LNCaP clone FGC (cell line): ENCODE measurements at regions not wholly inside any gene's neighbourhood (a gene's known extent, or its start where the extent isn't known, plus 50 kb on each side); places are given as distances from the start of the nearest gene placed in this dataset.
A peak's percentile ranks its signal among the peaks of the same experiment; 100 is the strongest.

Source experiments
- DNase-seq: peaks from one replicate; pipeline ENCODE4 v3.0.0-alpha.2; 2011; ENCODE audit warnings: low read depth
- H3K4me3 ChIP-seq: 2 replicates; pipeline ENCODE4 v1.5.1; 2011; ENCODE audit warnings: mild to moderate bottlenecking, low read depth, low read length, control low read depth
- CTCF ChIP-seq: IDR thresholded peaks from 2 replicates; pipeline ENCODE4 v1.5.1; 2012; ENCODE audit warnings: mild to moderate bottlenecking; ENCODE audit not compliant: control insufficient read depth, insufficient read depth; ENCODE audit errors: extremely low read depth

- no peak for TF ChIP-seq CTCF
- no peak overlapping the region for H3K4me3 ChIP-seq
- no peak for DNase-seq
Measured at GRCh38 chr18:78006774-78007260, 757.2 kb downstream of the GALR1 start.

- DNase-seq: no peak
- TF ChIP-seq CTCF: no peak
- H3K4me3 ChIP-seq: no peak overlapping the region
Measured at GRCh38 chr18:78010363-78010762, 760.7 kb downstream of the GALR1 start.

- no peak for DNase-seq
- TF ChIP-seq CTCF: no peak
- no peak overlapping the region for H3K4me3 ChIP-seq
Measured at GRCh38 chr18:78017869-78018268, 768.2 kb downstream of the GALR1 start.

GRCh38 chr18:78021196-78021595, 771.5 kb downstream of the GALR1 start:
- no peak overlapping the region for H3K4me3 ChIP-seq
- DNase-seq: no peak
- 0 out of 2 replicates have a peak, but pooled peaks have one; percentile 5 for TF ChIP-seq CTCF

- TF ChIP-seq CTCF: no peak
- no peak for DNase-seq
- no peak overlapping the region for H3K4me3 ChIP-seq
Measured at GRCh38 chr18:78031589-78031988, 781.9 kb downstream of the GALR1 start.

- TF ChIP-seq CTCF: no peak
- DNase-seq: no peak
Measured at GRCh38 chr18:78031991-78032390, 782.3 kb downstream of the GALR1 start.

GRCh38 chr18:78032574-78032973, 782.9 kb downstream of the GALR1 start:
- H3K4me3 ChIP-seq: no peak overlapping the region
- no peak for DNase-seq
- no peak for TF ChIP-seq CTCF

More at GRCh38 chr18:78031991-78032390, 782.3 kb downstream of the GALR1 start:
- H3K4me3 ChIP-seq: no peak overlapping the region
